Inferior parietal cortex (tissue), 1 donor: ENCODE measurements at regions not wholly inside any gene's neighbourhood (a gene's known extent, or its start where the extent isn't known, plus 50 kb on each side); places are given as distances from the start of the nearest gene placed in this dataset.
"Not testable (repeated sequence)": the region's sequence is repeated elsewhere in the genome, so short reads cannot be mapped to it uniquely, and the experiment has no call there.

Experiments
- DNase-seq: peaks from one replicate; pipeline ENCODE4 v3.0.0-alpha.2; 2016; ENCODE audit errors: extremely low spot score

DNA sequence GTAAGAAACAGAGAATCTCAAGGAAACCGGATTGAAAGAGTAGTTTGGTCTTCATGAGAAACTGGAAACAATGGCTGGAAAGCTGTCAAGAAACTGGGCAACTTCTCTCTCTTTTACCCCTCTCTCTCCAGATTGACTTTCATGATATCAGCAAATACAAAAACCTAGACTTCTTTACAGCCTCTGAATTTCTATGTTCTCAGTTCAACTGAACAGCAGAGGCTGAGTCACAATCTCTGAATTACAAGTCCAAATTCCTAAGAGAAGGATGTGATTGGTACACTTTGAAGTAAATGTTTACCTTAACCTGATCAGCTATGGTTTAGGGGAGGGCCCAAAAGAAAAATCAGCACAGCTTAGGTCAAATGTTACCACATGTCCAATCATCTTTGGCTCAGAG, 974.9 kb downstream of the RPA4 start:
- no peak for DNase-seq

DNA sequence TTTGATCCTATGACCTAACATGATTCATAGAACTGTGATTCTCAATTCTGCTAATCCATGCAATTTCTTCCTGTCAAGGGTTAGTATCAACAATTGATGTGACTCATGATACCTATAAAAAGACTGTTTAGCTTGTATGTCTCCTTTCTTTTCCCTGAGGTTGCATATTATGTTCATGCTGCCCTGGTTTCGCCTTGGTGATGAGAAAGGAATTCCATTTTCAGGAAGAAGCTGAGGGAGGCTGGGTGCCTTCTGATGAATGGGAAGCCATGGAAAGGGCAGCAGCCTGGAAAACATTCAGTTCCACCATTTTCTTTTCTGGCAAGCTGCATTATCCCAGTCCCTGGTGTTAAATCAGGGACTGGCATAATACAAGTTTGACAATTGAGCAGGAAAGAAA, 976.5 kb downstream of the RPA4 start:
- peak; percentile 1 for DNase-seq

DNA sequence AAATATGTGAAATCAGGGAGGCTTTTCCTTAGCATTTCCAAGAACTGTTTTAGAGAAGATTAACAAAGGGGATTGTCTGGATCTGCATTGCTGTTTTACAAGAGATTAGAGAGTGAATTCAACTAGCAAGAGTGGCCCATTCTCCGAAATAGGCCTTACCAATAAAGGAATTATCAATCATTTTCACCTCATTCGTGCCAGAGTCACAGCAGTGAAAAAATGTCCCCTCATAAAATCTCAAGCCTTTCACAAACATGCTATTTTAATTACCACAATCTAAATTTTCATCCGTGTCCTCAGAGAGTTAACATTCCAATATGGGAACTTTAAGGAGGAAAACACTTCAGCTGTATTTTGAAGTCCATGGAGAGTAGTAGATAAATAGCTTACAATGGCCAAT, 979.6 kb downstream of the RPA4 start:
- no peak for DNase-seq

DNA sequence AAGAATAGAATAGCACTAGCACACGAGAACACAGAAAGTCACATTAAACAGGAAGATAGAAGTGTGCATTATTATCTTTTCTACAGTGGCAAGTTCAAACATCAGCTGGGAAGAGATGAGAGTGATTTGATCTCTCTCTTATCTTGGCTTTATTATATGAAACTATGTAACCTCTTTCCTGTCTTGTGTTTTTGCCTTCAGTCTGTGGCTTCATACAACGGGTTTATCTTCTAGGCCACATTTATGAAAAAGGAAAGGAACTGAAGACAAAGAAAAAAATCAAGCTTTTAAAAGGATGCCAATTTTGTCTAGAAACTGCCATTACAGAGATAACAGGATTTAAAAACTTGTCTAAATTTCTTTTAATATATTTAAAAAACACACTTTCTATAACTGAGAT, 983.6 kb downstream of the RPA4 start:
- DNase-seq: no peak

DNA sequence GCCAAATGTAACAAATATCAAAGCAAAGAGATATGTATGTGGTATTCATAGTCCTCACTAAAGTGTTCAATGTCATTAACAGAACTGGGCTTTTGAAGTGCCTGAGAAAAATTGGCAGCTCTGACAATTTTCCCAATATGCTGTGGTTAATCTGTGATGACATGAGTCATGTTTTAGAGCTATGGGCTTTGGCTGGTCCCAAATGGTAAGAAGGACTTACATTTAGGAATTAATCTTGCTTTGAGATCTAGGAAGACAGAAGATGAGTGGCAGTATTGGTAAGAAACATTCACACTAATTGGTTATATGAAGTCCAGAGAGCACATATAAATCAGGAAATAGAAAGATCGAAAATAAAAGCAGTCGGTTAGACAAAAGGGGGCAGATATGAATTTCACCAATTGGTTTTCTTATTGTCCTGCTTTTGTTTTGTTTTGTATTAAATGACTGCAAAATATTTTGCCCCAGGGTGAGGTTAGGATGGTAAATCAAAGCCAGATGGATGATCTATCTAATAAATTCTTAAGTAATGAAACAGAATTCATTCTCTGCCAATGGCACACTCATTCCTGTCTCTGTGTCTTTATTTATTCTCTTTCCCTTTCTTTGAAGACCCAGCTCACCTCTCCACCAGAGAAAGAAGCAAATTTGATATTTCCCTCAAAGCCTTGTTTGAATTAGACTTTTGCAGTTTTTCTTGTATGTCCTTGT, 993.1 kb downstream of the RPA4 start:
- DNase-seq: no peak

DNA sequence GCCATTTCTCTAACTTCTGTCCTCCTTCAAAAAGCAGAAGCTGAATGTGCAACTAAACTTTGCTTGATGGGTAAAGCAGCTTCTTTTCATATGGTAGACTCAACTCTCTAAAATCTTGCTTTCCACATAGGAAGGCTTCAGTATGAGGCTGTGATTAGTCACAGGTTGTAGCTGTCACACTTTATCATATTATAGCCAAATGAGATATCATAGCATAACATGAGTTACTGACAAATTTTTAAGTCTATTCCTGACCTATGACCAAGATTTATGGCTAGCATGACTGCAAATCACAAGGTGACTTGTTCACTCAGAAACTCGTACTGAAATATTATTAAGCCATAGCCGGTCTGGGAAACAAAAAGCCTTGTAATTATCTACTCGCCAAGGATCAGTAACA, 998.6 kb downstream of the RPA4 start:
- no peak for DNase-seq

DNA sequence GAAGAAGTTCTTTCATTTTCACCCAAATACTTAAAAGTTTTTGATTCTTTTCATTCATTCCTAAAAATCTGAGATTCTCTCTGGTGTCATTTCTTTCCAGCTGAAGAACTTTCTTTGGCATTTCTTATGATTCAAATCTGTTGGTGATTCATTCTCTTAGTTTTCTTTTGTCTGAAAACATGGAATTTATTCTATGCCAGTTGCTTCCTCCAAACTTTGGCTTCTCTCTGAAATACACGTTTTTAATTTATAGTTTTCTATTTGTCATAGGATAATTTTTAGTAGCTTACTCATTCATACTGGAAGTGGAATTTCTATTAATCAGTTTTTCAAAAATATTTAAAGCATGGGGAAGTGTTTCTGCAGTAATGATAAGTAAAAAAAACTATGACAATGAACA, 1012.0 kb downstream of the RPA4 start:
- DNase-seq: no peak

DNA sequence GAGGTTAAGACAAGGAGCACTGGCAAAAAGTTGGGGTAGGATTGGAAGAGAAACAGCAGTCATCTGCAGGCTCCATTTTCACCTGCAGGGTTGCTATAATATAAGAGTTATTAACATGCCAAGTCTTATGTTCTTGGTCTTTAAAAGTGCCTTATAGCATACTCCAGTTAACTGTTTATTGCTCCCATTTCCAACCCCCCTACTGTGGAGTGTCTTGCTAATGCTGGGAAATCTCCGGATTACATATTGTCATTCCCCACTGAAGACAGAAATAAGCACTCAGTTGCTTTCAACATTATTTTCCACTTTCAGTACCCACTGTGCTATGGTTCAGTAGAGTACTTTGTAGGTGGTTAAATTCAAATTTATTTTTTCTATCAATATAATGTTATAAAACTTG, 1014.3 kb downstream of the RPA4 start:
- DNase-seq: no peak

DNA sequence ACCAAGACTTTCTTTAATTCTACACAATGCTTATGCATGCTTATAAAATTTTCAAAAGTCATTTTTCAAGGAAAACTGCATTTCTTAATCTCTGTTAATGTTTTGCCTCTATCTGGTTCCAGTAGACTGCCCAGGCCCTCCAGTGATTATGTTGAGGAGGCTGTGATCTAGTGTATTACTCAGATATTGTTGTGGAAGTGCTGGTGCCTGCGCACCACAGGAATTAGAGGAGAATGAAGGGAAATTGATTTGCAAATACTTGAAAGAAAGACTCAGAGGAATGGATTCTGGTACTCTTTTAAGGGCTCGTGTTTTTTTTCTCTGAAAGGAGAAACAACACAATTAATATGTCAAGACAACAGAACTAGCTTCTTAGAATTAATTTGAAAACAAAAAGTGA, 1015.1 kb downstream of the RPA4 start:
- no peak for DNase-seq

DNA sequence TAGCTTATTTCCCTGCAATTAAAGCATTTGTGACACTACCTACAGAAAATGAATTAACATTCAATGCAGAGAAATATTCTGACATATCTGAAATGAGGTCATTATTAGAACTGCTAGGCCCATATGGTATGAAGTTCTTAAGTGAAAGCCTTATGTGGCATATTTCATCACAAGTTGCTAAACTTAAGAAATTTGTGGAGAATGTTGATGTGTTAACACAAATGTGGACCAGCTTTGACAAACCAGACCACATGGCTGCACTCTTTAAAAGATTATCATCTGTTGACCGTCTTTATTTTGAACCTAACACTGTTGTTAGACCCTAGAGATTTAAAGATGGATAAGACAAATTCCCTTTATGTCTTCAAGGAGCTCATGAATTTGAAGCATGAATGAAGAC, 1024.1 kb downstream of the RPA4 start:
- DNase-seq: no peak

DNA sequence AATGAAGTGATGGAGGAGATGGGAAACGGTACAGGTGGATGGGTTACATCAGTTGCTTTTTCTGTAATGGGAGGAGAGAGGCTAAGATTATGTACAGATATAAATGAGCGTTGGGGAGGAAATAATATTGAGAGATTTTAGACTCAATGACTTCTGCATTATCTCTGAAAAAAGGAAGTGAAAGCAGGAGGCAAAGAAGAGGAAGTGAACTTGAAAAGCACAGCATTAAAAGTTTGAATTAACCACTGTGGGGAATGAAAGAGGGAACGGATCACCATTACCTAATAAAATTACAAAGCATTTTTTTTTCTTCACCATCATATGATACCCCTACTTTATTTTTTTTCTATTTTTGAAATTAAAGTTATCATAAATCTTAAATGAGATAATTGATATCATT, 1025.5 kb downstream of the RPA4 start:
- DNase-seq: no peak

DNA sequence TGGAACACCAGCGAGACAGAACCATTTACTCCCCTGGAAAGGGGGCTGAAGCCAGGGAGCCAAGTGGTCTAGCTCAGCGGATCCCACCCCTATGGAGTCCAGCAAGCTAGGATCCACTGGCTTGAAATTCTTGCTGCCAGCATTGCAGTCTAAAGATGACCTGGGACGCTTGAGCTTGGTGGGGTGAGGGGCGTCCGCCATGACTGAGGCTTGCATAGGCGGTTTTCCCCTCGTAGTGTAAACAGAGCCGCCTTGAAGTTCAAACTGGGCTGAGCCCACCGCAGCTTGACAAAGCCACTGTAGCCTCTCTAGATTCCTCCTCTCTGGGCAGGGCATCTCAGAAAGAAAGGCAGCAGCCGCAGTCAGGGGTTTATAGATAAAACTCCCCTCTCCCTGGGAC, 1031.7 kb downstream of the RPA4 start:
- DNase-seq: not testable (repeated sequence)

DNA sequence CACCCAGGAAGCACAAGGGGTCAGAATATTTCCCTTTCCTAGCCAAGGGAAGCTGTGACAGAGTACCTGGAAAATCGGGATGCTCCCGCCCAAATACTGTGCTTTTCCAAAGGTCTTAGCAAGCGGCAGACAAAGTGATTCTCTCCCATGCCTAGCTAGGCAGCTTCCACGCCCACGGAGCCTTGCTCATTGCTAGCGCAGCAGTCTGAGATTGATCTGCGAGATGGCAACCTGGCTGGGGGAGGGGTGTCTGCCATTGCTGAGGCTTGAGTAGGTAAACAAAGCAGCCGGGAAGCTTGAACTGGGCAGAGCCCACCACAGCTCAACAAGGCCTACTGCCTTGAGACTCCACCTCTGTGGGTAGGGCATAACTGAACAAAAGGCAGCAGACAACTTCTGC, 1037.5 kb downstream of the RPA4 start:
- not testable (repeated sequence) for DNase-seq

DNA sequence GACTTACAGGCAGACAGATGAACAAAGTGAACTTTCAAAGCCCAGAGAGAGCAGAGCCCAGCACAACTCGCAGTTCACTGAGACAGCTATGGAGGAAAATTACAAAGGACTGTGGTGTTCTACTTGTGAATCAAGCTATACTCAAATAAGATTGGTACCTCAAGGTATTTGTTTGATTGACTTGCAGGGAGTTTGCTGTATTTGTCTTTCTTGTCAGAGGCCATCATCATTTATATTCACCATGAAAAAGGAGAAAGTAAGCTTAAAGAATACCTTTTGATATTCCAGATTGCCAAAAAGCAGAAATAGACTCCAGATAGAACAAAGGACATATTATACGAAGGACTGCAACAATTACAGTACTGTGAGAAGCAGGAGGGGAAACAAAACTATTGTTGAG, 1047.9 kb downstream of the RPA4 start:
- no peak for DNase-seq

DNA sequence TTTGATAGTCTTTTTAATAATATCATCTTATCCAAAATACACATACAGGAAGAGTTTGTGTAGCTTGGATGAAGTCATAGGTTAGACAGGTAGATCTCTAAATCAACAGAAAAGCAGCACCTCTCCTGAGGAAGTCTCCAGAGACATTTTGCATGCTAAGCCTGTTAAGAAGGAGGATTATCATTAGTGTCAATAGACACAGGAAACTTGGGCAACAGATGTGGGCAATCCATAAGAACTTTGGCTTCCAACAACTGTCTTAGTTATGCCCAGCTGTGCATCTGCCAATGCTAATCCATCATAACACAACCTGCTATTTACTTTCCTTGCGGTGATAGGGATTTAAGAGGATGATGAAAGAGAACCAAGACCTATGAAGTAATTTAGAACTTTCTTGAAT, 1052.6 kb downstream of the RPA4 start:
- no peak for DNase-seq

DNA sequence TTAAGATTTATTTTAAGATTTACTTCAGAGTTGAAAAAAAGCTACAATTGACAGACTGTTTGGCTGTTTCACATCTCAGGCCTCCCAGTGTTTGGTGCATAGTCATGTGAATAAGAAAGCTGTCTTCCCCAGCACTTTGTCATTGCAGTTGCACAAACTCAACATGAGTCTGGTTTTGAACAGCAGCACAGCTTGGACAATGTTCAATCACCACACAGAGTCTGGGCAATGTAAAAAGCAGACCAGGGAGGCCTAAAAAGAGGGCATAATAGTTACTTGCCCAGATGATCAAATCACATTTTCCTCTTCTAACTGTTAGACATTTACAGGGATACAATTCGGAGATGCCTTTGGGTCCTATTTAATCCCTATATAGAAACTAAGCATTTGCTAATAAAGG, 1055.0 kb downstream of the RPA4 start:
- DNase-seq: no peak

DNA sequence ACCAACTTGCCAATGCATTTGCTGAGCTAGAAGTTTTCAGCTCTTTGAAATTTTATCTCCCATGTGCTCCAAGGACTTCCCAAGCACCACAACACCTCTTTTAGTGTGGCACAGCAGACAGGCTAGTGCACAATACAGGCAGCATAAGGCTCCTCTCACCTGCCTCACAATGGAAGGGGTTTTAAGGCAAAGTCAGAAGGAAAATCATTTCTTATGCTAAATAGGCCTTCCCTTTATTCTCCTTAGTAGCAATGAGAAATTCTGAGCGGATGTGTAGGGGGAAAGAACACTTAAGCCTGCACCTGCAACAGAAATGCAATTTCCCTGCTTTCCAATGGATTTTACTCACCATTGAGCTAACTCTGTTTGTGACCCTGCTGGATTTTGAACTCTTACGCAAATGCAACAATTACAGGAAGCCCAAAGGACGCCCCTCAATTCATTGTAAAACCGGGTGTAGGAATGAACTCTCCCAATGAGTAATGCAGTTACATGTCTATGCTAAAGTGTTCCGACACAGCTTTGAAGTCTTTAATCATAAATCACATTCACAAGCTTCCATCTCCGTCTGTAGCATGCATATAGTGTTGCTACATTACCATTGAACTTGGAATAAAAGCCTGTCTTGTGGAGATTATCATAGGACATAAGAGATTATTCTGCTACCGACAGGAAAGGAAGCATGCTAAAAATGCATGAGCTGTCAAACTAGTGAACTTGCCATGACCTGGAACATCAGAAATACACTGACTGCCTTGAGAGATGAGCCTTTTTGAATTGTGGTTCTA, 1084.9 kb downstream of the RPA4 start:
- no peak for DNase-seq

DNA sequence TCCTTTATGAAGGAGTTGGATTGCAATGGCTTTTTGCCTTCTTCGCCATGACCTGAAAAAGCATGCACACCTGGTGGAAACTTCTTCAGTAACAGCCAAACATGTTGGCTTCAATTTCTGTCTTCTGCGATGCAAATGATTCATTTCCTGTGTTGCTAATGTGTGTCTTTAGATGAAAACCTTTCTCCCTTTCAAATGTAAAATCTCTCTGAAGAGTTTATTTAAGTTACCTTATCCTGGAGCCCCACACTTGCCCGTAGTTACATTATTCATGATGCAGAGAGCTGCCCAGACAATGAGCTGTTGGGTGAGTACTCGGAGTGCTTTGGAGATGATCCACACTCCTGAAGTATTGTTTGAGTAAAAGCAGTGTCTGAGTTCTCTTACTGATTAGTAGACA, 1100.9 kb downstream of the RPA4 start:
- no peak for DNase-seq

DNA sequence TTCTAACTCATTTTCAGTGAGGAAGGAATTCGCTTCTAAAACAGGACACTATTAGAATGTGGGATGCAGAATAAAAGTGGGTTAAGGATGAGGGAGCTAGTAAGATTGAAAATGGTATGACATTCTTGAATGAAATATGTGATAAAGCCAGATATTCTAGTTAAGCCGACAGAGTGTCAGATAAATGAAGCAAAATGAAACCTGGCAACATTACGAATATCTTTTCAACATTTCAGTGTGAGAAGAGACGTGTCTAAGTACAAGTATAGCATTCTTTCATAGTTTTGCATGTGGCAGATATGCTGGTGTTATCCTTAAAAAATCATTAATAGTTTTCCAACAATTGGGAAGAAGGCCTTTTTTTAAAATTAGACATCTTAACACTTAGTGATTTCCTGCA, 1101.4 kb downstream of the RPA4 start:
- DNase-seq: no peak

DNA sequence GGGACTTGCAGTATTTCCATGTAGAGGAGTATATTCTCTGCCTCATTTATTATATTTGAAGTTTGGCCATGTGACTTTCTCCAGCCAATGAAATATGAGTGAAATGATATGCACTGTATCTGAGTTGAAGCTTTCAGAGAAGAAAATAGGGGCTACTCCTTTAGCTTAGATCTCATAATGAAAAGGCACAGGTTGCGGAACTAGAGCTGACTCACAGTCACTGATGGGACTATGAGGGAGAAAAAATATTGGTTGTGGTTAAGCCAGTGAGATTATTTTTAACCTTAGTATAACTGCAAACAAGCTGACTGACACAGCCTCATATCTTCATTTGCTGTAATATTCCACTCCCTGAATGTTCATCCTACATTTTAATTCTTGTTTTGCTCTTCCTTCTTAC, 1104.3 kb downstream of the RPA4 start:
- DNase-seq: no peak

DNA sequence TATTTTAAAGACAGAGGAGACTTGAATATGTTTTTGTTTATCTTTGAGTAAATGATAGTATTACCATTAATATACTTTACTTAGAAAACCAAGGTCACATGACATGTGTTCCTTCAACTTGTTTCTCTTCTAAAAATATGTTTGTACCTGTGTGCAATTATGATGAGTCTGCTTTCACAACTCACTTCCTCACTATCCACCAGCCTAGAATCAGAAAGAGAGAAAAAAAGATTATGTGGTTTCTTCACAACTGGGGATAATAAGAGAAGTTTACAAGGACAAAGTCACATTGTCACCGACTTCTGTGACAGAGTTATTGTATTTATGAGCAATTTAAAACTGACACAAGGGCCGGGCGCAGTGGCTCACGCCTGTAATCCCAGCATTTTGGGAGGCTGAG, 1112.1 kb downstream of the RPA4 start:
- no peak for DNase-seq

DNA sequence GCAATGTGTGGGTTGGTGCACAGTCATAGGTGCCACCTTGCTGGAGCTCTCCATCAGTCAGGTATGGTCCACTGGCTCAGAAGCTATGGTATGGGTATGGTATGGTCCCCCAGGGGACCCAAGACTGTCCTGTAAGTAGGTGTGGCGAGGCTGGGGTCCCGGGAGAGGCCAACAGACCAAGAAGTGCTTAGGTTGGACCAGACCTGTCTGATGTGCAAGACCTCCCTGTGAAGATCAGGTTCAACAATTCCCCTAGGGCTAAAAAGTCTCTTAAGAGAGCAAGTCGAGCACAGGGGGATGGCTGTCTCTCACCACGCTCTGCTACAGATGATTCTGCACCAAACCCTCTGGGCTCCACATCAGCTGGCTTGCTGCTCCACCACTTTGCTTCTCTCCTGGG, 1145.0 kb downstream of the RPA4 start:
- no peak for DNase-seq

DNA sequence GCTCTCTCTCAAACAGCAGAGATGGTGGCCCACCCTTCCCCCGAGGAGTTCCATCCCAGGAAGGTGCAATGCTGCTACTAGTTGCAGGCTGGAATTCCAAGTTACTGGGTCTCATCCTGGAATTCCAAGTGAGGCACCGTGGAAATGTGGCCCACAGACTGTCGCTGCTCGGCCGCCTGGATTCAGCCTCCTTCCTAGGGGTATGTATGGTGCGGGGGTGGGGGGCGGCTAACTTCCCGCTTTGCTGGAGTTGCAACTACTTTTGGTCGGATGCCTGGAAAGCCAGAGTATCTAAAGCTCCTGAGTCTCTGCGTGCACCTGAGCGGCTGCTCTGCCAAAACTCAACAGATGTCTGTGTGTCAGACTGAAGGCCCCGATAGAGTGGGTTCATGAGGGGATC, 1146.2 kb downstream of the RPA4 start:
- no peak for DNase-seq

DNA sequence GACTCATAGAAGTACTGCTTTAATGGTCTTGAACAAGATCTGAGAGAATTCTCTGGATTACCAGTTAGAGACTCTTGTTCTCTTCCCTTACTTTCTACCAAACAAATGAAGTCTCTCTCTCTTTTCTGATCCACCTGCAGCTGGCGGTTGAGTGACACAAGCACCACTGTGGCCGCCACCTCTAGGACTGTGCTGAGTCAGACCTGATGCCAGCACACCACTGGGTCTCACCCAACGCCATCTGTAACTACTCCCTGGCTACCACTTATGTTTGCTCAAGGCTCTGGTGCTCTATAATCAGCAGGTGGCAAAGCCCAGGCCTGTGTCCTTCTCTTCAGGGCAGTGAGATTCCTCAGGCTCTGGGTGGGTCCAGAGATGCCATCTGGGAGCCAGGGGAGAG, 1173.5 kb downstream of the RPA4 start:
- DNase-seq: no peak
